GM19463 (cell line): ENCODE measurements at regions not wholly inside any gene's neighbourhood (a gene's known extent, or its start where the extent isn't known, plus 50 kb on each side); places are given as distances from the start of the nearest gene placed in this dataset.
"Not testable (repeated sequence)": the region's sequence is repeated elsewhere in the genome, so short reads cannot be mapped to it uniquely, and the experiment has no call there.

Experiments
- ATAC-seq: cut with Tn5 transposase; IDR thresholded peaks from one replicate; pipeline ENCODE4 v1.9.1; 2021; ENCODE audit warnings: mild to moderate bottlenecking, moderate library complexity; ENCODE audit not compliant: unreplicated experiment

DNA sequence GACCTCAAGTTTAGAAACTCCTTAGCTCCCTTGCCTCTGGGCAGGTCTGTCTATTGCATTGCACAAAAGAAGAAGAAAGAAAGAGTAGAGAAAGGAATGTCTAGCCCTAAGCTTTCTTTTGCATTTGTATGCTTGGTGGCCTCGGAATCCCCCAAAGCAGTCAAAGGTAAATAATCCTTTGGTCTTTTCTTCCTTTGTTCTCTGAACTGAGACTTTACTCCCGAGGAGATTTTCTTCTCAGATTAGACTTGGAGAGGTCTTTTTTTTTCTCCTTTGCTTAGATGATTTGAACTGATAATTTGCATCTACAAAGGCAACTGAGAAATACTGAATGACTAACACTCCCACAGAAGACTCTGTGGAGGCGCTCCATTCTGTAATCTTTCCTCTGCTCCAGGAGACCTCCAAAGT is 93.2 kb downstream of the AKR1D1 start:
- no peak for ATAC-seq

DNA sequence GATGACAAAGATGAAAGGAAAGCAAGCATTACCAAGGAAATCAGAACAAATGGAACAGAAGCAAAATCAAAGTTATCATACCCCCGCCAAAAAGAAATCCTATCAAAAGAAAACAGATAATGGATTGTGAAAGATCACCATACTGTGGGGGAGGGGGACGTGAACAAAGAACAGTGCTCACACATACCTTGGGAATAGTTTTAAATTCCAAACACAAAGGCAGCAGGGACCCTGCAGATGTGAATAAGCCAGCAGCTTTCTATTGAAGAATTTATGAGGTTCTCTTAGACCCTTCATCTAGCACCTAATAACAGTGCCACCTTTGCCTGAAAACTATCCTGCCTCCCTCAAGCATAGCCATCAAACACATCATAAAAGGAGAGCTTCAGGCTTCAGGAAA is 94.0 kb downstream of the AKR1D1 start:
- ATAC-seq: no peak

DNA sequence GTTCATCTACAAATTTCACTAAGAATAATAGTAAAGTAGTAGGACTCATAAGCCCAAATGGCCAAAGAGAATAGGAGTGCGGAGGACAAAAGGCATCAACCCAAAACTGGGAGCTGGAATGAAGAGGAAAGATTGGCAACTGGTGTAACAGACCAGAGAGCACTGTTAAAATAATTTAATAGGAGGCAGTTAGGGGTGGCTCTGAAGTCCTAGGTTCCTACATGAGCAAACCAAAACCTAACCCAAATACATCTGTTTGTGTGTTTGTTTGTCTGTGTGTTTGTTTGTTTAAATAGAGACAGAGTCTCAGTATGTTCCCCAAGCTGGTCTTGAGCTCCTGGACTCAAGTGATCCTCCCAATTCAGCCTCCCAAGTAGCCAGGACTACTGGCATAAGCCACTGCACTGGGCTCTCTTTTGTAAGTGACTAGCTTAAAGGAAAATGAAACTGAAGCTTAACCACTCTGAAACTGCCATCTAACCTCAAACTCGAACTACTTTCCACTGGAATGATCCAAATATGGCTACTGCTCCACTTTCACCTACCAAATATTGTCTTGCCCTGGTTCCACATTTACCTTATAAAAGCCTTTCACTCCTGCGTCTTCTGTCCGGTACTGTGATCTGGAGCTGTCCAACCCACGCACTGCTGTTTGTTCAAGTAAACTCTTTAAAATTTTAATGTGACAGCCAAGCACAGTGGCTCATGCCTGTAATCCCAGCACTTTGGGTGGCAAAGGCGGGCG is 94.9 kb downstream of the AKR1D1 start:
- ATAC-seq: peak; percentile 93

- no peak for ATAC-seq
These were observed 97.3 kb downstream of the AKR1D1 start for GRCh38 chr7:138173548-138173947.

DNA sequence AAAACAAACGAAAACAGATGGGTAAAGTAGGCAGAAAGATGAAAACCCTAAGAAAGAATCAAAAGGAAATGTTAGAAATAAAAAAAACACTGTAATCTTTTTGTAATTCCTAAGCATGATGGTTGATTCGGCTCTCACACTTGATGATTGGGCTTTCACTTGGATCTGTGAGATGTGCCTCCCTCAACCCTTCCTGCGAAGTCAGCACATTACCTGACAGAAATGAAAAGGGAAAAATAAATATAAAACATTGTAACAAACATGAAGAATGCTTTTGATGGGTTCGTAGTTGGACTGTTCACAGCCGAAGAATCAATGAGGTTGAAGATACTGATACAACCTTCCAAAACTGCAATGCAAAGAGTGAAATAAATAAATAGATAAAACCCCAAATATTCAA is 99.8 kb downstream of the AKR1D1 start:
- no peak for ATAC-seq

- ATAC-seq: no peak
These were observed 107.9 kb downstream of the AKR1D1 start for GRCh38 chr7:138184191-138184590.

GRCh38 chr7:138185132-138185908 is 109.1 kb downstream of the AKR1D1 start:
- ATAC-seq: no peak

DNA sequence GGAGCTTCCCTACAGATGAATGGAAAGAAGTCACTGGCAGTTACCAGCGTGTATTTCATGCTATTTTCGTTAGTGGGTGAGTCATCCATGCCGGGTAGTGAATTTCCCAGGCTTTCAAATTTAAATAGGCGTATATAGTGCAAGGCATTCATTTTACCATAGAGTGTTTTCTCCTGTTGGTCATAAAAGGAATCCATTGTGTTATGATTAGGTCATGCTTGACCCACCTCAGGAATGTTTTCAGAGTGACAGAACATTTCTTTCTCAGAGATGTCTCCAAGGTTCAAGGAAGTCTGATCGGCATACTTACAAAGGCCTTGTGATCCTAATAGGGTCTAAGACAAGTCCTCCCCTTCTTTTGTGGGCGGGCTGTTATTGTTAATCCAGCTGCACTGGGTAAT is 110.7 kb downstream of the AKR1D1 start:
- no peak for ATAC-seq

- no peak for ATAC-seq
These were observed 112.1 kb downstream of the AKR1D1 start for GRCh38 chr7:138188290-138188858.

DNA sequence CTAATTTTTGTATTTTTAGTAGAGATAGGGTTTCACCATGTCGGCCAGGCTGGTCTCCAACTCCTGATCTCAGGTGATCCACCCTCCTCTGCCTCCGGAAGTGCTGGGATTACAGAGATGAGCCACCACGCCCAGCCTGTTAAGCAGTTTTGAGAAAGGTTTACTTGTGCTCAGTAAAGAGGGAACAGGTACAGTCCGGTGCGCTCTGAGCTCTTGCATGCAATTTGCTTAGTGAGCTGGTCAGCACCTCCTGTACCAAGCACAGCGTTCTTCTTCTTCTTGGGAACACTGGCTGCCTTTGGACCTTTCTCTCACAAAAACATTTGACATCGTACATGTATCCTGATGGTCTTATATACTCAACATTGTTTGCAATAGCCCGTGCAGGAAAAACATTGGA is 118.3 kb downstream of the AKR1D1 start:
- no peak for ATAC-seq

GRCh38 chr7:138195151-138195571 is 118.9 kb downstream of the AKR1D1 start:
- ATAC-seq: no peak

DNA sequence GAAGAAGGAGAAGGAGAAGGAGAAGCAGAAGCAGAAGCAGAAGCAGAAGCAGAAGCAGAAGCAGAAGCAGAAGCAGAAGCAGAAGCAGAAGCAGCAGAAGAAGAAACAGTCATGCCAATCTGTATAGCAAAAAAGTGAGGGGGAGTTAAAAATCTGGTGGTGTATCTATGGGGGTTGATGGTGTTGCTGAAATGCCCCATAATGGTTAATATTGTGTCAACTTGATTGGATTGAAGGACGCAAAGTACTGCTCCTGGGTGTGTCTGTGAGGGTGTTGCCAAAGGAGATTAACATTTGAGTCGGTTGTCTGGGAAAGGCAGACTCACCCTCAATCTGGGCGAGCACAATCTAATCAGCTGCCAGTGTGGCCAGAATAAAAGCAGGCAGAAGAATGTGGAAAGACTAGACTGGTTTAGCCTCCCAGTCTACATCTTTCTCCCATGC is 120.3 kb downstream of the AKR1D1 start:
- not testable (repeated sequence) for ATAC-seq

- ATAC-seq: no peak
These were observed 121.0 kb downstream of the AKR1D1 start for GRCh38 chr7:138196971-138197896.

GRCh38 chr7:138204285-138204981 is 128.2 kb downstream of the AKR1D1 start:
- ATAC-seq: no peak

- ATAC-seq: no peak
These were observed 128.7 kb downstream of the AKR1D1 start for GRCh38 chr7:138204982-138205298.

GRCh38 chr7:138205614-138206150 is 129.4 kb downstream of the AKR1D1 start:
- ATAC-seq: no peak

- no peak for ATAC-seq
These were observed 131.3 kb downstream of the AKR1D1 start for GRCh38 chr7:138207555-138207971.

DNA sequence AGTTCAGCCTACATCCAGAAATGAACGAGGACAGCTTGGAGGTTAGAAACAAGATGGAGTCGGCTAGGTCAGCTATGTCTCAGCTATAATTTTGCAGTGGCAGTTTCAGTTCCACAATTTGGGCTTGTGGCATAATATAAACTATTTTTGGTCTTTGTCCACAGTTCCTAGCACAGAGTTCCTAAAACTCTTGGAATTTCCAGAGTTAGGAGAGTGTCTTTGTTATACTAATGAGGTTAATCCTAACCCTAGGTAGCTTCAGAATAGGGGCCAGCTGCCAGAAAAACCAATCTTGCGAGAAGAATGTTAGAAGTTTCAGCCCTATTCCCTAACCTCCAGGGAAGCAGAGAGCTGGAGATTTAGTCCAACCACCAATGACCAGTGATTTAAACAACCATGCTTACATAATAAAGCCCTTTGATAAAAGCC is 131.9 kb downstream of the AKR1D1 start:
- ATAC-seq: no peak

- no peak for ATAC-seq
These were observed 132.6 kb downstream of the AKR1D1 start for GRCh38 chr7:138208864-138209263.

DNA sequence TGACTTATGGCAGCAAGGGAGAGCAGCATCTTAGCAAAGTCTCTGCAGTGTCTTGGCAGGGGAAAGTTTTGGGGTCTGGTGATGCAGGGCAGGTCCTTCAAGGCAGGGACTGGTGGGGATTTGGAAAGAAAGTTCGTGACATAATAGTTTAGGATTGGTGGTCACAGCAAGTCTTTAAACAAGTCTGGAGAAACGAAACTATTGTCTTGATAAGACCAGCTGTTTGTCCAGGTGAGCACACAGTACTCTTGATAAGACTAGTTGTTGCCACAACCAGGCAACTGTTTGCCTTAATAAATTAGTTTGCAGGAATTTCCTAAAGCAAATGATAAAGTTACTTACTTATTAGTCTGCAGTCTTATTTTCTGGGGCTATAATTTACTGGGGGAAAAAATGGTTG is 136.1 kb downstream of the AKR1D1 start:
- ATAC-seq: no peak
